Body of pancreas (tissue), 4 donors: ENCODE measurements at regions not wholly inside any gene's neighbourhood (a gene's known extent, or its start where the extent isn't known, plus 50 kb on each side); places are given as distances from the start of the nearest gene placed in this dataset.
"Not testable (repeated sequence)": the region's sequence is repeated elsewhere in the genome, so short reads cannot be mapped to it uniquely, and the experiment has no call there.

Source experiments
- ATAC-seq: fragments of 150-250 bp; one replicate; pipeline ENCODE4 v1.9.1; 2016
- DNase-seq, 4 donors: peaks; one replicate each; pipeline ENCODE4 v3.0.0-alpha.2; 2019
- H3K27ac ChIP-seq, 4 donors: fragments of 200-600 bp; sonication (generic); 1 replicate in 3 of 4; 2 replicates in 1 of 4; pipeline versions ENCODE4 v1.5.1 to v1.6.1; 2016 to 2019; ENCODE audit warnings: mild to moderate bottlenecking in 1 of 4, mixed read lengths in 1 of 4, moderate library complexity in 1 of 4
- H3K27me3 ChIP-seq, 2 donors: fragments of 200-600 bp; sonication (generic); one replicate each; pipeline ENCODE4 v1.6.0; 2016; ENCODE audit warnings: mild to moderate bottlenecking in 1 of 2
- H3K36me3 ChIP-seq, 2 donors: fragments of 200-600 bp; sonication (generic); replicated peaks in 1 of 2; 2 replicates each; pipeline ENCODE4 v1.5.1; 2016; ENCODE audit warnings: low read depth in 2 of 2; ENCODE audit not compliant: insufficient read depth in 1 of 2
- H3K4me1 ChIP-seq: fragments of 200-600 bp; sonication (generic); one replicate; pipeline ENCODE4 v1.6.0; 2016
- H3K4me3 ChIP-seq, 2 donors: fragments of 200-600 bp; sonication (generic); 1 replicate in 1 of 2; 2 replicates in 1 of 2; pipeline ENCODE4 v1.5.1; 2016 to 2019
- H3K9me3 ChIP-seq, 3 donors: fragments of 200-600 bp; sonication (generic); 1 replicate in 2 of 3; 2 replicates in 1 of 3; pipeline ENCODE4 v1.5.1; 2016
- WGBS, 2 donors: methylation state at CpG; one replicate each; pipeline ENCODE4 v1.1.5; 2017; 5-methylcytosine and 5-hydroxymethylcytosine counted together
- intact Hi-C: fragments of 100-400 bp; cut with DNase I; formaldehyde crosslinking; loops from one replicate; pipeline ENCODE4 v1.15.1; 2023

- H3K36me3 ChIP-seq, H3K4me3 ChIP-seq, ATAC-seq, H3K4me1 ChIP-seq, DNase-seq, intact Hi-C loops, H3K9me3 ChIP-seq, H3K27me3 ChIP-seq, H3K27ac ChIP-seq: not testable (repeated sequence)
- 50 to 54% methylated on average over 3 of the region's 3 CpGs for WGBS, 2 donors
These were observed 2888.1 kb downstream of the RPIA start for GRCh38 chr2:91579555-91579954.

- H3K36me3 ChIP-seq, H3K9me3 ChIP-seq, H3K4me3 ChIP-seq, DNase-seq, intact Hi-C loops, ATAC-seq, H3K4me1 ChIP-seq, H3K27me3 ChIP-seq, H3K27ac ChIP-seq: not testable (repeated sequence)
- WGBS, 2 donors = 50 to 62% methylated on average over 4 of the region's 4 CpGs
These were observed 2888.6 kb downstream of the RPIA start for GRCh38 chr2:91580043-91580442.

GRCh38 chr2:91587098-91587497 lies 2895.6 kb downstream of the RPIA start:
- DNase-seq, H3K4me1 ChIP-seq, intact Hi-C loops, H3K36me3 ChIP-seq, H3K27me3 ChIP-seq, ATAC-seq, H3K27ac ChIP-seq, H3K4me3 ChIP-seq, H3K9me3 ChIP-seq: not testable (repeated sequence)
- WGBS, 2 donors = 50 to 63% methylated on average over 6 of the region's 6 CpGs

GRCh38 chr2:91587908-91588535 lies 2896.5 kb downstream of the RPIA start:
- DNase-seq, H3K4me3 ChIP-seq, H3K27ac ChIP-seq, H3K27me3 ChIP-seq, intact Hi-C loops, H3K9me3 ChIP-seq, H3K4me1 ChIP-seq, ATAC-seq, H3K36me3 ChIP-seq: not testable (repeated sequence)
- WGBS, 2 donors = 78 to 83% methylated on average over 17 of the region's 17 CpGs

GRCh38 chr2:91588782-91589223 lies 2897.3 kb downstream of the RPIA start:
- H3K27me3 ChIP-seq, H3K4me1 ChIP-seq, H3K36me3 ChIP-seq, DNase-seq, intact Hi-C loops, H3K4me3 ChIP-seq, H3K27ac ChIP-seq, ATAC-seq, H3K9me3 ChIP-seq: not testable (repeated sequence)
- 79 to 85% methylated on average over 22 to 36 of the region's 36 CpGs for WGBS, 2 donors

GRCh38 chr2:91589454-91590328 lies 2898.2 kb downstream of the RPIA start:
- ATAC-seq, intact Hi-C loops, H3K9me3 ChIP-seq, H3K27me3 ChIP-seq, H3K4me1 ChIP-seq, H3K4me3 ChIP-seq, H3K36me3 ChIP-seq, DNase-seq, H3K27ac ChIP-seq: not testable (repeated sequence)
- WGBS, 2 donors = 10 to 28% methylated on average over 27 to 59 of the region's 65 CpGs

GRCh38 chr2:91590381-91590780 lies 2898.9 kb downstream of the RPIA start:
- H3K4me3 ChIP-seq, H3K9me3 ChIP-seq, H3K27ac ChIP-seq, H3K27me3 ChIP-seq, H3K36me3 ChIP-seq, ATAC-seq, DNase-seq, intact Hi-C loops, H3K4me1 ChIP-seq: not testable (repeated sequence)
- WGBS, 2 donors = 76 to 83% methylated on average over 12 of the region's 12 CpGs

- ATAC-seq, H3K36me3 ChIP-seq, H3K9me3 ChIP-seq, H3K4me1 ChIP-seq, intact Hi-C loops, H3K27ac ChIP-seq, H3K4me3 ChIP-seq, DNase-seq, H3K27me3 ChIP-seq: not testable (repeated sequence)
- 60 to 67% methylated on average over 6 of the region's 6 CpGs for WGBS, 2 donors
These were observed 2899.6 kb downstream of the RPIA start for GRCh38 chr2:91591066-91591465.

- H3K27me3 ChIP-seq, intact Hi-C loops, H3K4me3 ChIP-seq, DNase-seq, ATAC-seq, H3K4me1 ChIP-seq, H3K36me3 ChIP-seq, H3K9me3 ChIP-seq, H3K27ac ChIP-seq: not testable (repeated sequence)
- WGBS, 2 donors = 53 to 69% methylated on average over 7 of the region's 7 CpGs
These were observed 2906.0 kb downstream of the RPIA start for GRCh38 chr2:91597436-91597835.

GRCh38 chr2:91598519-91598918 lies 2907.0 kb downstream of the RPIA start:
- WGBS, 2 donors = 59 to 62% methylated on average over 4 of the region's 4 CpGs
- H3K27ac ChIP-seq, H3K9me3 ChIP-seq, H3K4me1 ChIP-seq, DNase-seq, H3K36me3 ChIP-seq, H3K4me3 ChIP-seq, H3K27me3 ChIP-seq, ATAC-seq, intact Hi-C loops: not testable (repeated sequence)

GRCh38 chr2:91599000-91599399 lies 2907.5 kb downstream of the RPIA start:
- 60 to 62% methylated on average over 6 of the region's 6 CpGs for WGBS, 2 donors
- ATAC-seq = not testable (repeated sequence)

GRCh38 chr2:91602860-91603259 lies 2911.4 kb downstream of the RPIA start:
- H3K27ac ChIP-seq, ATAC-seq, DNase-seq, intact Hi-C loops, H3K4me1 ChIP-seq, H3K36me3 ChIP-seq, H3K4me3 ChIP-seq, H3K9me3 ChIP-seq, H3K27me3 ChIP-seq: not testable (repeated sequence)
- WGBS, 2 donors = 33 to 39% methylated on average over 1 of the region's 1 CpG

More at GRCh38 chr2:91599000-91599399, 2907.5 kb downstream of the RPIA start:
- H3K4me1 ChIP-seq, intact Hi-C loops, H3K27me3 ChIP-seq, H3K36me3 ChIP-seq, H3K27ac ChIP-seq, H3K9me3 ChIP-seq, H3K4me3 ChIP-seq, DNase-seq: not testable (repeated sequence)
